ENCODE measurements at regions not wholly inside any gene's neighbourhood (a gene's known extent, or its start where the extent isn't known, plus 50 kb on each side); places are given as distances from the start of the nearest gene placed in this dataset.
"Not testable (repeated sequence)": the region's sequence is repeated elsewhere in the genome, so short reads cannot be mapped to it uniquely, and the experiment has no call there.

DNA sequence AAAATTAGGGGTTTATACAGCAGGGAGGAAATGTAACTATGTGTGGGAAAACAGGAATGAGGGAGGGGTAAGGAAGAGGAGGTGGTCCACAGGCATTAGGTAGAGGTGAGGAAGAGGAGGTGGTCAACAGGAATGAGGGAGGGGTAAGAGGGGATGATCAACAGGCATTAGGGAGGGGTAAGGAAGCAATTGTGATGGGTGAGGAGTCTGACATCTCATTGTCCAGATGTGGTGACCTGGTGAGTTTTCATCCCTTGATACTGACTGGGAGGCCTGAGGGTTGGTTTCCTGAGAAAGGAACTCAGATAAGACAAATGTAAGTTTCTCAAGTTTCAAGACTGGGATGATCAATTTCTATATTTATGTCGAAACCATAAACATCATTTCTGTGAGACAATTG, 206.2 kb upstream of the C16orf82 start:
- Histone ChIP-seq H3K4me1 (ENCODE audit: insufficient read depth, low read length, severe bottlenecking) (no peaks in the 10 kb centered on the region), H4K20me1 (ENCODE audit: insufficient read depth, low read length) (no peaks in the 10 kb centered on the region), H3K9me2 (ENCODE audit: low read depth, low read length) (no peaks in the 10 kb centered on the region), H3F3A (ENCODE audit: insufficient read depth, low read length) (no peaks in the 10 kb centered on the region), H3K27ac (ENCODE audit: low read depth, low read length, poor library complexity, severe bottlenecking) (no peak overlapping the region), H3K79me2 (ENCODE audit: insufficient read depth, low read length) (no peaks in the 10 kb centered on the region), H3K27me3 (ENCODE audit: insufficient read depth, low read length) (no peaks in the 10 kb centered on the region), H3K9me3 (ENCODE audit: low read length) (no peaks in the 10 kb centered on the region), H3K4me3 (ENCODE audit: low read depth, low read length, poor library complexity, severe bottlenecking) (no peak overlapping the region), H3K4me2 (ENCODE audit: low read length) (no peak overlapping the region), H3K9ac (ENCODE audit: low read length) (no peak overlapping the region), H3K36me3 (ENCODE audit: insufficient read depth, low read length) (no peaks in the 10 kb centered on the region), H2AFZ (ENCODE audit: low read length) (no peak overlapping the region)
- TF ChIP-seq EZH2 (IDR thresholded peaks at IDR 0.05; ENCODE audit: borderline replicate concordance, low read length) = no peak
- TF ChIP-seq, protein P1, sequence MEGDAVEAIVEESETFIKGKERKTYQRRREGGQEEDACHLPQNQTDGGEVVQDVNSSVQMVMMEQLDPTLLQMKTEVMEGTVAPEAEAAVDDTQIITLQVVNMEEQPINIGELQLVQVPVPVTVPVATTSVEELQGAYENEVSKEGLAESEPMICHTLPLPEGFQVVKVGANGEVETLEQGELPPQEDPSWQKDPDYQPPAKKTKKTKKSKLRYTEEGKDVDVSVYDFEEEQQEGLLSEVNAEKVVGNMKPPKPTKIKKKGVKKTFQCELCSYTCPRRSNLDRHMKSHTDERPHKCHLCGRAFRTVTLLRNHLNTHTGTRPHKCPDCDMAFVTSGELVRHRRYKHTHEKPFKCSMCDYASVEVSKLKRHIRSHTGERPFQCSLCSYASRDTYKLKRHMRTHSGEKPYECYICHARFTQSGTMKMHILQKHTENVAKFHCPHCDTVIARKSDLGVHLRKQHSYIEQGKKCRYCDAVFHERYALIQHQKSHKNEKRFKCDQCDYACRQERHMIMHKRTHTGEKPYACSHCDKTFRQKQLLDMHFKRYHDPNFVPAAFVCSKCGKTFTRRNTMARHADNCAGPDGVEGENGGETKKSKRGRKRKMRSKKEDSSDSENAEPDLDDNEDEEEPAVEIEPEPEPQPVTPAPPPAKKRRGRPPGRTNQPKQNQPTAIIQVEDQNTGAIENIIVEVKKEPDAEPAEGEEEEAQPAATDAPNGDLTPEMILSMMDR (IDR thresholded peaks at IDR 0.05; ENCODE audit: low read length) = no peak

DNA sequence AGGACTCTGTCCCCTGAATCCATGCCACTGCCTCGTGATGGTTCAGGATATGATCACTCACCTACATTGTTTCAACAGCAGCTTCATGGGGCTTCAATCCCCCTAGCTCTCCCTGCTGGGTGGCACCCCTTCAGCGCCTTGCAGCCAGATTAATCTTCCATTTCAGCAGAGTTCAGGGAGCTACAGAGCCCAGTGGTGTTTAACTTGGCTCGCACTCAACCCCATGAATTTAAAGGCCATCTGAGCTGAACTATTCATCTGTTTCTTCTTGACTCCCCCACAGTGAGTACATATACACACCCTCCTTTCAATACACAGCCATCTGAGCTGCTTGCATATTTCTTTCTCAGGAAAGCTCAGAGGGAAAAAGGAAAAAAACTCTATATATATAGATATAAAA, 202.8 kb upstream of the C16orf82 start:
- H3K4me1 ChIP-seq (ENCODE audit: insufficient read depth, low read length, severe bottlenecking) = no peaks in the 10 kb centered on the region
- no peaks in the 10 kb centered on the region for H3F3A ChIP-seq (ENCODE audit: insufficient read depth, low read length)
- H3K4me3 ChIP-seq (ENCODE audit: low read depth, low read length, poor library complexity, severe bottlenecking) = no peak overlapping the region
- no peaks in the 10 kb centered on the region for H3K79me2 ChIP-seq (ENCODE audit: insufficient read depth, low read length)
- no peaks in the 10 kb centered on the region for H3K36me3 ChIP-seq (ENCODE audit: insufficient read depth, low read length)
- H3K4me2 ChIP-seq (ENCODE audit: low read length) = no peak overlapping the region
- H3K9me3 ChIP-seq (ENCODE audit: low read length) = no peaks in the 10 kb centered on the region
- no peak overlapping the region for H2AFZ ChIP-seq (ENCODE audit: low read length)
- no peaks in the 10 kb centered on the region for H3K27me3 ChIP-seq (ENCODE audit: insufficient read depth, low read length)
- no peaks in the 10 kb centered on the region for H4K20me1 ChIP-seq (ENCODE audit: insufficient read depth, low read length)
- no peaks in the 10 kb centered on the region for H3K9me2 ChIP-seq (ENCODE audit: low read depth, low read length)
- H3K27ac ChIP-seq (ENCODE audit: low read depth, low read length, poor library complexity, severe bottlenecking) = no peak overlapping the region
- TF ChIP-seq EZH2 (IDR thresholded peaks at IDR 0.05; ENCODE audit: borderline replicate concordance, low read length) = no peak
- TF ChIP-seq, protein P1 (IDR thresholded peaks at IDR 0.05; ENCODE audit: low read length) = no peak
- H3K9ac ChIP-seq (ENCODE audit: low read length) = no peak overlapping the region

DNA sequence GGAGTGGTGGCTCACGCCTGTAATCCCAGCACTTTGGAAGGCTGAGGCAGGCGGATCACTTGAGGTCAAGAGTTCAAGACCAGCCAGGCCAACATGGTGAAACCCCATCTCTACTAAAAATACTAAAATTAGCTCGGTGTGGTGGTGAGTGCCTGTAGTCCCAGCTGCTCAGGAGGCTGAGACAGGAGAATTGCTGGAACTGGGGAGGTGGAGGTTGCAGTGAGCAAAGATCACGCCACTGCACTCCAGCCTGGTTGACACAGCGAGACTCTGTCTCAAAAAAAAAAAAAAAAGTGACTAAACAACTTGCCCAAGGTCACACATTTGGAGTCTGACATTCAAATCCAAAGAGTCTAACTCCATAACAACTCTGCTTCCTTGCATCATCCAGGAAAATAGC, 192.4 kb upstream of the C16orf82 start:
- H3F3A ChIP-seq (ENCODE audit: insufficient read depth, low read length); H3K4me2 ChIP-seq (ENCODE audit: low read length); H3K27ac ChIP-seq (ENCODE audit: low read depth, low read length, poor library complexity, severe bottlenecking); H4K20me1 ChIP-seq (ENCODE audit: insufficient read depth, low read length); H3K79me2 ChIP-seq (ENCODE audit: insufficient read depth, low read length); H3K9ac ChIP-seq (ENCODE audit: low read length); H3K4me1 ChIP-seq (ENCODE audit: insufficient read depth, low read length, severe bottlenecking); H3K27me3 ChIP-seq (ENCODE audit: insufficient read depth, low read length); H3K4me3 ChIP-seq (ENCODE audit: low read depth, low read length, poor library complexity, severe bottlenecking); H2AFZ ChIP-seq (ENCODE audit: low read length); H3K9me2 ChIP-seq (ENCODE audit: low read depth, low read length); H3K36me3 ChIP-seq (ENCODE audit: insufficient read depth, low read length); H3K9me3 ChIP-seq (ENCODE audit: low read length): not testable (repeated sequence)

DNA sequence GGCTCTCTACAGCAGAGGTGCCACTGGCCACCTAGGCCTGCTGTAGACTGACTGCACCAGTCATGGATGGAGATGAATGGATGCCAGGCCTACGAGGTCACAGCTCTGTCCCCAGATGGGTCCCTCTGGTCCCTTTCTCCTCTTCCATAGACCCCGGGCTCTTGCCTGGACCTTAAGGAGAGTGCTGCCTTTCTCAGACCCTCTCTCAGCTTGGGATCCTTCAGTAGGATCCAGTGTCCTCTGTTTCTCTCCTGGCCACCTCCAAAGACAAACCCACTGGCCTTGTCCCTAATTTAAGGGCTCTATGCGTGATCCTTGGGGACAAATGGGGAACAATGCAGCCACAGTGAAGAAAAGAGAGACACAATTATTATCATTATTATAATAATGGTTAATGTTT, 189.3 kb upstream of the C16orf82 start:
- Histone ChIP-seq H3K4me2 (ENCODE audit: low read length) (no peak overlapping the region), H3K4me1 (ENCODE audit: insufficient read depth, low read length, severe bottlenecking) (no peaks in the 10 kb centered on the region), H3K9me3 (ENCODE audit: low read length) (no peaks in the 10 kb centered on the region), H3K9ac (ENCODE audit: low read length) (no peak overlapping the region), H2AFZ (ENCODE audit: low read length) (no peak overlapping the region), H4K20me1 (ENCODE audit: insufficient read depth, low read length) (no peaks in the 10 kb centered on the region), H3K9me2 (ENCODE audit: low read depth, low read length) (no peaks in the 10 kb centered on the region), H3K36me3 (ENCODE audit: insufficient read depth, low read length) (no peaks in the 10 kb centered on the region), H3K27me3 (ENCODE audit: insufficient read depth, low read length) (no peaks in the 10 kb centered on the region), H3K79me2 (ENCODE audit: insufficient read depth, low read length) (no peaks in the 10 kb centered on the region), H3K4me3 (ENCODE audit: low read depth, low read length, poor library complexity, severe bottlenecking) (no peak overlapping the region), H3K27ac (ENCODE audit: low read depth, low read length, poor library complexity, severe bottlenecking) (no peak overlapping the region), H3F3A (ENCODE audit: insufficient read depth, low read length) (no peaks in the 10 kb centered on the region)
- TF ChIP-seq EZH2 (IDR thresholded peaks at IDR 0.05; ENCODE audit: borderline replicate concordance, low read length) = no peak
- TF ChIP-seq, protein P1 (IDR thresholded peaks at IDR 0.05; ENCODE audit: low read length) = no peak
